CD4-positive, alpha-beta T cell treated with Interleukin-1 beta for 1 hour (primary cell): ENCODE measurements at regions not wholly inside any gene's neighbourhood (a gene's known extent, or its start where the extent isn't known, plus 50 kb on each side); places are given as distances from the start of the nearest gene placed in this dataset.

Source experiments
- DNase-seq, 2 donors: peaks; one replicate each; pipeline ENCODE4 v3.0.0-alpha.2; 2020 to 2022

DNA sequence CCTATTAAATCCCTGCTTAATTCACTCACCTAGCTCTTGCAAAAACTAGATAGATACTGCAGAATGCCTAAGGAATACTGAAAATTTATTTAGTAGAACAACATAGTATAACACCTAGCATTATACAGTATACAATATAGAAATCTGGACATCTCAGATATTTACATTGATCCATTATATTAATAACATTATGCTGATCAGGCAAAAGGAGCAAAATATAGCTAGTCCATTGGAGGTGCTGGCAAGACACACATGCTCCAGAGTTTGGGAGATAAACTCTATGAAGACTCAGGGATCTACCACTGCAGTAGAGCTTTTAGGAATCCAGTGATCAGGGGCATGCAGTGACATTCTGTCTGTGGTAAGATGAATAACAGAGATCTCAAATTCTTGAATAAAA lies 357.6 kb downstream of the TBC1D4 start:
- DNase-seq, result no peak

DNA sequence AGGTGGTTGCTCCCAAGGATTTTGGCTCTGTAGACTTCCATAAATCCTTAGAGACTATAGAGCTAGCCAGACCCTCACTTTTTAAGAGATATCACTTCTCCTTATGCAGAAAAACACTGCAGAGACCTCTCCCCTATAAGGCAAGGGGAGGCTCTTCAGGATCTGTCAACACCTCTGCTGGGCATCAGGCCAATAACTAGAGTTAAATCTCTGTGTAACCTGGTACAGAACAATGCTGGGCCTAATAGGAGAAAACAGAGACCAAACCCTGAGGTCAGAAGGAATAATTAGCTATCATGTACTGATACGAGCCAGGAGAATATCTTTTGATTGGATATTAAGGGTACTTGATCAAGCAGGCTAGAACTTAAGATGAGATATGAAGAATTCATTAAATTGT lies 358.5 kb downstream of the TBC1D4 start:
- no peak for DNase-seq

DNA sequence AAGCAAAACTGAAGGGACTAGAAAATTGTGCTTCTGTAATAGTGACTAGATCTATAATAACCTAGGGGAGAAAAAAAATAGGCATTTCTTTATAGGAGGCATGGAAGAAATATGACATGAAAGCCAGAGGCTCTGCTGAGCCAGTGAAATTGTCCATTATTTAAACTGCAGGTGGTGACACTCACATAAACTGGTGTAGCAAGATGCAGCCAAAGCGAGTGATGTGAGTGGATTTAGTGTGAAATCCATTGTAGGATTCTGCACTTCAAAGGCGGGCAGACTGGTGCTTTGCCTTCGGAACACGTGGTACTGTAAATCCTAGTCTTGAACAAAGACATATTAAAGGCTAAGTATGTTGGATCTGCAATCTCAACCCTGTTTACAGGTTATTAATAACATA lies 361.9 kb downstream of the TBC1D4 start:
- no peak for DNase-seq

DNA sequence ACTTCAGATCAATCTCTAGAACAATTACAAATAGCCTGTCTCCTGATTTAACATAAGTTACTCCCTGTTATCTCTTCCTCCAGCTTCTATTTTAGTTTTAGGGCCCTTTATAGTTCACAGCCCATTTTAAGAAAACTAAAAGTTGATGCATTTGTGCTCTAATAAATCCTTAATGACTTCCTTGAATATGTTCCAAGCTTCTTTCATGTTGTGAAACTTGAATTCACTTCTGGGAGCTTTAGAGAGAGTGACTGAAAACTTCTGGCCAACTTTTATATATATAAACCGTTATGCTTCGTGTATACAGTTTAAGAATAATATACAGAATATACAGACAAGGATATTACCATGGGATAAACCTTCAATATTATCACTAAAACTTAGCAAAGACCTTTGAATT lies 366.8 kb downstream of the TBC1D4 start:
- DNase-seq, result no peak

DNA sequence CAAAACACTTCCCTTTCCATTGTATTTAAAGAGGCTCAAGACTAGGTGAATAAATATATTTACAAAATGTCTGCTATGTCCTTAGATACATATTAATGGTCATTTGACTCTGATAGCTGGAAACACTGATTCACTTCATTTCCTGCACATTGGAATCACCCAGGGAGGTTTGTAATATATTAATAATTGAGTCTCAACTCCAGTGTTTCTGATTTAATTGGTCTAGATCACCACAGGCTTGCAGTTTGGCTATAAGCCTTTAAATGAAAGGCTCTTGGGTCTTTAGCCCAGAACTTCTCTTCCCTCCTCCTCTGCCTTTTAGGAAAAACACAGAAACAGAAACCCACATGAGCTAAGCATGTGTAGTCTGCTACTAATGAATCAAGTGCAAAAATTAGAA lies 378.0 kb downstream of the TBC1D4 start:
- no peak for DNase-seq

DNA sequence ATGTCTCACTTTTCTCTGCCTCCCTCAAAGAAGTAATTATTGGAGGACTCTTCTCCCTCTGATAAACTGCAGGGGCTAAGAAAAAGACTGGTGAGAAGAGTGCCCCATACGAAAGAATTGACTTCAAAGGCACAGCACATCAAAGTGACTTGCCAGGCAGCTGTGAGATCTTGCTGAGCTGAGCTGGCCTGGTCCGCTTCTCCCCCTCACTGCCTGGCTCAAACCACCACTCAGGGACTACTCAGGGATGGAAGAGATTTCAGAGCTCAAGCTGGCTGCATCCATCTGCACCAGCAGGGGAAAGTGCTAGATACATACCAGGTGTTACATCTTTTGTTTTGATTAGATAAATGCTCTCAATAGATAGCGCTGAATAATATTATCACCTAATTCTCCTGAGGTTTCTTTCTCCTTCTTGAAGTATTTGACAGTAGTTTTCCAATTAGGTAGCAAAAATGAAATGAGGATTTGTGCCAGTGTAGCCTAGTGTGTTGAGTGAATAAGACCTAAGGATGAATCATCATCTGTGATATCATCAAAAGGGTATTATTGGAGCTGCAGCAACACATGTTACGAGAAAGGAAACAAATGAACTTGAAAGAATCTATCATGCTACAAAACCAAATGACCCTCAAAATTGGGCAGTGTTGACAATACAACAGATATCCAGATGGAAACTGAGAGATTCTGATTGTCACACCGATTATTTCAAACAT lies 379.8 kb downstream of the TBC1D4 start:
- DNase-seq, result no peak

DNA sequence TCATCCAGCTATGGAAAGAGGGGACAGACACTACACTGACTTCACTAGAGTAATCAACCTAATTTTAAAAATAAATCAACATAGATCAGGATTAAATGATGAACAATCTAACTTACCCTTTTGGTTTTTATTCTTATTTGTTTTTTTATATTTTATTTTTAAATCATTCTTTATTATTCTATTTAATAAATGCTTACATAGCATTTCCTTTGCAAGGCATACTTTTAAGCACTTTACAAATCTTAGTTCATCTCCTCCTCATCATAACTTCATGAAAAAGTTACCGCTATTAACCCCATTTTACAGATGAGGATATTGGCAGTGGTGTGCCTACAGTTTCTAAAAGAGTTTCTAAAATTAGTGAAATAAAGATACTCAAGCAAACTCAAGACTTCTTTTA lies 380.6 kb downstream of the TBC1D4 start:
- DNase-seq, result no peak

DNA sequence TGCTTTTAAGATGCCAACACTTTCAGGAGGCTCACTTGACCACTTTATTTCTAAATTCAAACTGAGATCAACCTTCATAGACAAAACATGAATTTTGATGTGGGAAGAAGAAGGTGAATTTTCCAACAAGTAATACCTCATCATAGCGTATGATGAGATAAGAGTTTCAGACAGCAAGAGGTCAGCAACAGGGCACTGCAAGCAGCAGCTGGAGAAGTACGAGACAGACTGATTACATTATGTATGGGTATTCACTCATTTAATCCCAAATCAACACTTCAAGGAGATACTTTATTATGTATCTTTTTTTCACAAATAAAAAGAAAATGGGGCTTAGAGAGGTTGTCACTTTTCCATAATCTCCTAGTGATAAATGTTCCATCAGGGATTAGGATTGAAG lies 389.8 kb downstream of the TBC1D4 start:
- no peak for DNase-seq

DNA sequence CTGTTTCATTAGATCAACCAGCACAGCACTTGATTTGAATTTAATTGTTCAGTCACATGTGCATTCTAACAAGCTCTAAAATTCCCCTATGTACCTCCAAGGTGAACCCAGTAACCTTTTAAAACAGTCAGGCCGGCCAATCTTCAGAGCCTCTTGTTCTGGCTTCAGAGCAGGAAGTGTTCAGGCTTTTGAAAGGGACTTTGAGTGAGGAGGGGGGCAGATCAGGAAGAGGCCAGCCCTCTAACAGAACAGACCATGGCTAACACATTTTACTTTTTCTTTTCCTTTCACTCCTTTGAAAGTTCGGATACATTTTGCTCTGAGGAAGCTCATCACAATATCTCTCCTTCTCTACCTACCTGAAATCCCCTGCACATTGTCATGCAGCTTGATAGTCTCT lies 390.3 kb downstream of the TBC1D4 start:
- no peak for DNase-seq

DNA sequence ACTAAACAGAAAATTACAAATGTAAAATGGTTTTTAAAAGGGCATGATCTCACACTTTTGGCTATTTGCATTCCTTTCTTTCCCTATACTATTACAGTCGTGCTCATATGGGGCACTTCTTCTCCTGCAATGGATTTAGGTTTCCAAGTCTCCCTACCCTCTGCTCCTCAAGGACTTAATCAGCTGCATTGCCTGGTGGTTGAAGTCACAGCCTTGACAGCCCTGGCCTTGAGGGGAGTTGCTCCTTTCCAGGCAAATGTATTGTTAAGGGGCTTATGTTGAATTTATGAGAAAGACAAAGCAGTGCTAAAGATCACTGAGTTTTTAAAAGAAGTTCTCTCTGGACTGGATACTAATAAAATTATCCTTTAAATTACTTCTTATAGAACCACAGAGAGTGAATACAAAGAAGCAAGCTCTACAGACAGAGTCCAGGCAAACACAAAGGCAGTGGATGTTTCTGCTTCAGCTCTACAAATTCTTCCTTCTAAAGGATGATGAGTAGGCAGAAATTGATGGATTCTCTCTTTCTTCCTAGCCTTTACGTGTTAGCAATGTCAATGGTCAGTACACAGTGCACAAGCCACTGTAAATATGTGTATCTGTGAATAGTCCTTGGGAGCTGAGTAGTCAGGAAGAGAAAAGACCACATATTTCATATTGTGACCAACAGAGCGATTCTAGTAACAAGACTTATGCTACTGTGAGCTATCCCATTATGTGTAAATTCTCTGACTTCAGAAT lies 390.9 kb downstream of the TBC1D4 start:
- no peak for DNase-seq

DNA sequence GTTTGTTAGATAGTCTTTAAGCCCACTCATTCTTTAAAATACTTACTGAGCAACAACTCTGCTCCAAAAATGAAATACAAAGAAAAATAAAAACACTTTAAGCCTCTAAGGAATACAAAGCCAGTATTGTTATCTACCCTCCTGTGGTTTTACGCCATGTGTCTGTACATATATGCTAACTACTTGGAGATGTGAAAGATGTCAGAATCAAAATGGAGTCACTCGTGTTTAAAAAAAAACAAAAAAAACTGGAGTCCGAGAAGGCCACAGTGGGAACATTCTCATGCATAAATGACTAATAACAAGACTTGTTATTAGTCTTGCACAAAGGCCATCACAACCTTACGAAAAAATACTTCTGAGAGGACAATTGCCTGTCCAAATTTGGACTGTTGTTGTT lies 393.1 kb downstream of the TBC1D4 start:
- DNase-seq, result no peak

DNA sequence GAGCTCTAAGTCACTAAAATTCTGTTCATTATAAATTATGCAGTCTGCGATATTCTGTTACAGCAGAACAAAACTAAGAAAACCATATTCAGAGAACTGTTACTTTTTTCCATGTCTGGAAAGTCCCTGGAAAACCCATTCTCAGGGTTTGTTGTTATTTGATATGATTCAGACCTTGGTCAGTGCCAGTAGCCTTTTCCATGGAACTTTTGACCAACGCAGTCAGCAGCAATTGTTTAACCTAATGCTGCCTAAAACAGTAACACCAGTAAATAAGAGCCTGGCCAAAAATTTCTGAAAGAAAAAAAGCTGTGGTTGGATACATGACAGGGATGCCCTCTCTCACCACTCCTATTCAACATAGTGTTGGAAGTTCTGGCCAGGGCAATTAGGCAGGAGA lies 402.7 kb downstream of the TBC1D4 start:
- DNase-seq, result no peak

DNA sequence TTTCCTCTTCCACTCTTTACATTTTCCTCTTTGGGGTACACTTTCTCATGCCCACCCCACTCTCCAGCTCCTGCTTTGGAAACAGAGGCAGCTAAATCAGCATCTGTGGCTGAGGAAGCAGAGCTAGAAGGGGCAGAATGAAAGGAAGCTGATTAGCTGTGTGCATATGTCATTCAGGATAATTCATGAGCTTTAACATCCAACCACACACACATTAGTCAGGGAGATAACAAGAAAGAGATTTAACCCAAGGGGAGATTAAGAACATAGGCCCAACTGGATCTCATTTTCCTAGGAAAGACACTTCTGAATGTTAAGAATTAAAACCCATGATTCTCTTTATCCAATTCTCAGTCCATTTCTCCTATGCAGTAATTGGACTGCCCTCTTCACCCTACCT lies 405.5 kb downstream of the TBC1D4 start:
- DNase-seq, result no peak

DNA sequence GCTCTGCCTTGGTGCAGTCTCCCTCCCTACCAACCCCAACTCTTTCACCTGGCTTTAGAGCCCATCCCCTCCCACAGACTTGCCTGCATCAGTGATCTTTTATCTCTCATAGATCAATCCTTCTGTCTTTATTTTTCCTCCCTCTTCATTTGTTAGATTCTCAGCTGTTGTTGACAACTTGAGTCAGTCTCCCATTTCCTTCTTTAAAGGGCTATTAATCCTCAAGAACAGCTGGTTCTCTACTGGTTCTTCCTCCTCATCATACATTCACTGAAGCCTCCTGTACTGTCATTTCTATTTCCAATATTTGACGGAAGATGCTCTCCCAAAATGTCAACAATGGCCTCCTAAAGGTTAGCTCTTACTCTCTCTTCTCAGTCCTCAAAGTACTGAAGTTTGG lies 408.2 kb downstream of the TBC1D4 start:
- DNase-seq, result no peak

DNA sequence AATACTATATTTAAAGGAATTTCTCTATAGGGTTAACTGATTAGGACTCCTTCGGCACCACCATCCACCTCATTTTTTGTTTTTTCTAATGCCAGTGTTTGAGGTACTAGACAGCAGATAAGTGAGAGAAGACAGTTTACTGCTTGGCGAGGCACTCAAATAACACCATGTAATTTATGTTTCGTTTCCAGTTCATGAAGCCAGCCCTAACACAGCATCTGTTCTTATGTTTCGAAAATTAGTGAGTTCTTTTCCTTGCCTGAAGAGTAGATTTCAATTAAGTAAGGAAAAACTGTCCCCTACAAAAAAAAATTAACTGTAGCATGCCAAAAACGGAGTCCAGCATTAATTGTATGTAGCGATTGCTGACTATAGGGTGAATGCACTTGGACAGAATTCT lies 409.1 kb downstream of the TBC1D4 start:
- DNase-seq, result no peak

DNA sequence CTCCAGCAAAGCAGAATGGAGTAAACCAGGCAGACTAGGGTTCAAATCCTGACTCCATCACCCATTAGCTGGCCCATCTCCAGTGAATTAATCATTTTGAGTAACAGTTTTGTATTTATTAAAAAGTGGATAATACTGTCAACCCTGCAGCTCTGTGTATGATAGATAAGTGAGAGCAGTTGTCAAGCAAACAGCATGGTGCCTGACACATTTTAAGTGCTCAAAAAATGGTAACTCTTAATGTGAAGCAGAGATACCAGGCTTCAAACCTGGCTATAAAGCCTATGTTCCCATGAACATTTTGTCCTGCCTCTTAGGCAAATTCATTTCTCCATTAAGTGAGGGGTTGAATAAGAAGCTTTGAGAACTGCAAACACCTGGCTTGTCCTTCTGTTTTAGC lies 409.6 kb downstream of the TBC1D4 start:
- no peak for DNase-seq

DNA sequence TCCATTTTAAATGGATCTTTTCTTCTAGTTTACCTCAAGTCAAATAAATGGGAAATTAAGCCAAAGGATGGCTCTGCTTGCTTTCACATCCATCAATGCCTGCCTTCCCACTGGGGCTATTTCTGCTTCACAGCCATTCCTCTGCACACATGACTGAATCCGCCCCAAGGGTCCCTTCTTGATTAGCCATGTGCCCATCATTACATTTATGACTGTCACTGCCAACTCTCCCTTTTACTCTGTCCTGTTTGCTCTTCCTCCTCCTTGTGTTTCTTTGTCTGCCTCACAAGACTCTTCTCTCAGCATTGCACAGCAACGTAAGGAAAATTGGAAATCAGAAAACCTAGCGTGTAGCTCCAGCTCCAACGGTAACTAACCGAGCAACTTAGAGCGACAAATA lies 410.2 kb downstream of the TBC1D4 start:
- no peak for DNase-seq

DNA sequence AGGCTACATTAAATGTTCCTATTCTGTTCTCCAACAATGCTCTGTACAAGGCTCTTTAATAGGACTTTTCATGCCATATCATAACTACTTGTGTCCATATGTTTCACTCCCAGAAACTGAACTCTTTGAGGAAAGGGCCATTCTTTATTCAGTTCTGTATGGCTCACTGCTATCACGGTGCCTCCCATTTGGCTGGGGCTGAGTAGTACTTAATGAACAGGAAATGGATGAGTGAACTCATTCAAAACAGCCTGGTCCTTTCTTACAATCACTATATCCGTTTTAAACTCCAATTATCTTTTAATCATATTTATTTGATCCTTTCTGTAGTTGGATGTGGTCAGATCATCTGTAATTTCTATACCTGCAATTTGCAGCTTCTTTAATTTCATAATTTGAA lies 410.6 kb downstream of the TBC1D4 start:
- no peak for DNase-seq

DNA sequence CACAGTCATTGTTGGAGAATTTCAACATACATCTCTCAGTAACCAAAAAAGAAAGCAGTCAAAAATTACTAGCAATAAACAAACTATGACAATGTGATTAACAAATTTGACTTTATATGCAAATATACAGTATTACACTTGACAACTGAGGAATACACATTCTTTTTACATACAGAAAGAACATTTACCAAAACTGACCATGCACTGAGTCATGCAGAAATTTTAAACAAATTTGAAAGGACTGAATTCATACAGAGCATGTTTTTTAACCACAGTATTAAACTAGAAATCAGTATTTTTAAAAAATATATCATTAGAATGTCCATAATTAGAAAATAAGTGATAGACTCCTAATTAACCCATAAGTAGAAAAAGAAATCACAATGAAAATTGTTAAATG lies 420.1 kb downstream of the TBC1D4 start:
- DNase-seq, result no peak

DNA sequence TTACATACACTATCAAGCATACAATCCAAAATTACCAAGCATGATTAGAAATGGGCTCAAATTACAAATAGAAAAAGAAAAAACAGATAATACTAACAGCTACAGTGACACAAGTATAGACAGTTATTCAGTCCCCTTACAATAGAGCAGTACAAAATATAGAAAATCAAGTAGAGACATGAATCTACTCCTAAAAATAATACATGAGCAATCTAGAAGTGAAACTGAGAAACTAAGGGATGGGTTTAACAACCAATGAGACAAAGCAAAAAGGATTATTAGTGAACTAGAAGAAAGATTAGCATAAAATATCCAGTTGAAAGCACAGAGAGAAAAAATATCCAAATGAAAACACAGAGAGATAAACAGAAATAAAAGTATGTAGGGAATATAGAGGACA lies 426.7 kb downstream of the TBC1D4 start:
- no peak for DNase-seq

DNA sequence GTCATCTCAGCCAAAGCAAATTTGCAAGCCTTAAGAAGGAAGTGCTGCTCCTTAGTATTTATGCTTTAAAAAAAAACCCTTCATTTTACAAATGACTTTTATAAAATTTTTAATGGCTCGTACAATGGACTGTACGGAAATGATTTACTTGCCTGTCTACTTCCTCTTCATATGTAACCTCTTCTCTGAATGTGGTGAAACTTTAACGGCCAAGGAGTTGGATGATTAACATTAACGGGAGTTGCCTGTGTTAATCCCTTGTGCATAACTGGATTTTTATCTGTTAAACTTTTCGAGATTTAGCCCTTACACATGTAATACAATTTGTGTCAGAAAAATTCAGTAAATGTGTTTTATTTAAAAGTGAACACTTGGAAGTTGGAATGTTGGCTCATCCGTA lies 429.4 kb downstream of the TBC1D4 start:
- no peak for DNase-seq

DNA sequence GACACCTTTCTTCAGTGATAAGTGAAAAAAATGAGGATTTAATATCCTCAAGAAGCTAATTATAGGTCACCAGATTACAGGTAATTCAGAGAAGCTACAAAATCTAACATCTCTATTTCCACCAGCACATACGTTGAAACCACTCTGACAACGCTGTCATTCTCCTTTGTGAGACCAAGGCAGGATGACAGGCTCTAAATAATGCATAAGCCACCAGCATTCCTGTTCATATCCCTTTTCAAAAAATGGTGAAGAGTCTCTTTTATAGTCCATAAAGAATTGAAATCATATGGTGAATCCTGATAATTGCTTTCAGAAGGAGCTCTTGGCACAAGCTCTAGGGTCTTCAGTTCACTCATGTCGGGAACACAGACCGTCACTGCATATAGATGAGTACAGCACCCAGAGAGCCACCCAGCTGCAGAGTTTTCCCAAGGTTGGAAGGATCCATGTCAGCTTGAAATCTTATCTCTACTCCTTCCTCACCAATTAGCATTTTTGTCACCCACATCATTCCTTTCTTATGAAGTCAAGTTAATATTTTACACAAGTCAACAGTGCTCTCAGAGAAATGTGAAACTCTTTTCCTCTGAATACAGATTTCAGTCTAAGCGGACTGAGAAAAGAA lies 431.4 kb downstream of the TBC1D4 start:
- no peak for DNase-seq

DNA sequence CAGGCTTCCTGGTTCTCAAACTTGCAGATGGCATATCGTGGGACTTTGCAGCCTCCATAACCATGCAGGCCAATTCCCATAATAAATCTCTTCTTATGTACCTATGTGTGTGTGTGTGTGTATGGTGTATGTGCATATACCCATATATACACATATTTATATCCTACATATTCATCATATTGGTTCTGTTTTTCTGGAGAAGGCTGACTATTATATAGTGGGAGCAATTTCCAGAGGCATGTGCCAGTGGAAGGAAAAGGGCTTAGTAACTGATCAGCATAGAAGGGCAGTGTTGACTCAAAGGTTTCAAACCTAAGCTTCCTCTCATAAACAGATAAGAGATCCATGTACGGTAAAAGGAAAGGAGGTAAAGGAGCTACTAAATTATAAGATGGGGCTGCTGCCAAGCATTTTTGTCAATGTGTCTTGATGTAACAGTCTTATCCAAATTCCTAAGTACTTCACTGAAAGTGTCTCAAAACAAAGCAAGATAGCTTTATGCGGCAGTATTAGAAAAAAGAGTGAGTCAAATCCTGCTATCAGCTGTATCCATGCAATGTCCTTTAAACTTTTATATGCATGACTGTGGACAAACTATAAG lies 432.1 kb downstream of the TBC1D4 start:
- no peak for DNase-seq

DNA sequence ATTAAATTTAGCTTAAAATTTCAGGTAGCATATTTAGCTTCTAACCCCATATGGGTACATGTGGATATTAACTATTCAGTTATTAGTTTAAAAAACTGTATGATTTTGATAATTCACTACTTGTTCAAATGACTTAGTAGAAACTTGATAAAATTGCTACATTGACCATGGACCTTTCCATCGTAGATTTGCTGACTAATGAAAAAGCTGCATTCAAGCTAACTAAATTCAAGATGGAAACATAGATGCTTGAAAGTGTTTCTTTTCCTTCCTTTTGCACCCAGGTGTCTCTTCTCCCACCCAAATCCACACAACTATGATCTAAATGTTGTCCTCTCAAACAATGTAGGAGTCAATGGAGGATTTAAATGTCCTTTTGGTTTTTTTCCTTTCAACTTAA lies 439.2 kb downstream of the TBC1D4 start:
- no peak for DNase-seq
